CD4-positive, alpha-beta T cell treated with Interleukin-1 beta for 1 hour (primary cell): ENCODE measurements at regions not wholly inside any gene's neighbourhood (a gene's known extent, or its start where the extent isn't known, plus 50 kb on each side); places are given as distances from the start of the nearest gene placed in this dataset.
A peak's percentile ranks its signal among the peaks of the same experiment; 100 is the strongest.
"Not testable (repeated sequence)": the region's sequence is repeated elsewhere in the genome, so short reads cannot be mapped to it uniquely, and the experiment has no call there.

Source experiments
- DNase-seq, 2 donors: peaks; one replicate each; pipeline ENCODE4 v3.0.0-alpha.2; 2020 to 2022

- no peak for DNase-seq
Observed at GRCh38 chr13:44649834-44650233, 73.7 kb upstream of the TSC22D1 start.

- DNase-seq = no peak
Observed at GRCh38 chr13:44649104-44649428, 72.9 kb upstream of the TSC22D1 start.

- DNase-seq = peak in 1 of 2 donors; percentile 2
Observed at GRCh38 chr13:44648392-44649103, 72.4 kb upstream of the TSC22D1 start.

GRCh38 chr13:44647560-44647959 is 71.4 kb upstream of the TSC22D1 start:
- not testable (repeated sequence) for DNase-seq

GRCh38 chr13:44646044-44646443 is 69.9 kb upstream of the TSC22D1 start:
- no peak for DNase-seq

GRCh38 chr13:44643256-44643655 is 67.1 kb upstream of the TSC22D1 start:
- DNase-seq = no peak

GRCh38 chr13:44637581-44637980 is 61.5 kb upstream of the TSC22D1 start:
- no peak for DNase-seq

- DNase-seq = no peak
Observed at GRCh38 chr13:44629465-44630183, 53.5 kb upstream of the TSC22D1 start.

- DNase-seq = not testable (repeated sequence)
Observed at GRCh38 chr13:44628826-44629225, 52.7 kb upstream of the TSC22D1 start.

GRCh38 chr13:44627441-44627840 is 51.3 kb upstream of the TSC22D1 start:
- DNase-seq = no peak

- DNase-seq = no peak
Observed at GRCh38 chr13:44626176-44626575, 50.0 kb upstream of the TSC22D1 start.
